ENCODE measurements at regions not wholly inside any gene's neighbourhood (a gene's known extent, or its start where the extent isn't known, plus 50 kb on each side); places are given as distances from the start of the nearest gene placed in this dataset.

DNA sequence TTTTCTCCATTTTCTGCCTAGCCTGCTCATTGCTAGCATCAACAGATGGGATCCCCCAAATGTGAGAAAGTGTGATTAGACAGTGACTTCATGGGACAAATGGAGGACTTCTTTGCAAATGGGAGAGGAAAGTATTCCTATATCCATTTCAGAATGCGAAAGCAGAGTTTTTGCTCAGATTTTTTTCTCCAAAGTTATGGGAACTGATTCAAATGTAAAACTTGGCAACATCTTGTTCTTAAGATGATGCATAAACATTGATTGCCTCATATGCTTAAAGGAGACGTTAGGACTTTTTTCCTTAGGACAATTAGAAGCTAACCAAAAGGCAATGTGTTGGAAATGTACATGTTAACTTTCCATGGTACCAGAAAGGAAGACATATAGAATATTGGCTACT is 704.3 kb upstream of the ZNF608 start:
- TF ChIP-seq, protein P1, sequence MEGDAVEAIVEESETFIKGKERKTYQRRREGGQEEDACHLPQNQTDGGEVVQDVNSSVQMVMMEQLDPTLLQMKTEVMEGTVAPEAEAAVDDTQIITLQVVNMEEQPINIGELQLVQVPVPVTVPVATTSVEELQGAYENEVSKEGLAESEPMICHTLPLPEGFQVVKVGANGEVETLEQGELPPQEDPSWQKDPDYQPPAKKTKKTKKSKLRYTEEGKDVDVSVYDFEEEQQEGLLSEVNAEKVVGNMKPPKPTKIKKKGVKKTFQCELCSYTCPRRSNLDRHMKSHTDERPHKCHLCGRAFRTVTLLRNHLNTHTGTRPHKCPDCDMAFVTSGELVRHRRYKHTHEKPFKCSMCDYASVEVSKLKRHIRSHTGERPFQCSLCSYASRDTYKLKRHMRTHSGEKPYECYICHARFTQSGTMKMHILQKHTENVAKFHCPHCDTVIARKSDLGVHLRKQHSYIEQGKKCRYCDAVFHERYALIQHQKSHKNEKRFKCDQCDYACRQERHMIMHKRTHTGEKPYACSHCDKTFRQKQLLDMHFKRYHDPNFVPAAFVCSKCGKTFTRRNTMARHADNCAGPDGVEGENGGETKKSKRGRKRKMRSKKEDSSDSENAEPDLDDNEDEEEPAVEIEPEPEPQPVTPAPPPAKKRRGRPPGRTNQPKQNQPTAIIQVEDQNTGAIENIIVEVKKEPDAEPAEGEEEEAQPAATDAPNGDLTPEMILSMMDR (IDR thresholded peaks at IDR 0.05), result no peak
- no peak for TF ChIP-seq POLR2A (IDR thresholded peaks at IDR 0.05)
